ENCODE measurements at regions not wholly inside any gene's neighbourhood (a gene's known extent, or its start where the extent isn't known, plus 50 kb on each side); places are given as distances from the start of the nearest gene placed in this dataset.
"Not testable (repeated sequence)": the region's sequence is repeated elsewhere in the genome, so short reads cannot be mapped to it uniquely, and the experiment has no call there.

DNA sequence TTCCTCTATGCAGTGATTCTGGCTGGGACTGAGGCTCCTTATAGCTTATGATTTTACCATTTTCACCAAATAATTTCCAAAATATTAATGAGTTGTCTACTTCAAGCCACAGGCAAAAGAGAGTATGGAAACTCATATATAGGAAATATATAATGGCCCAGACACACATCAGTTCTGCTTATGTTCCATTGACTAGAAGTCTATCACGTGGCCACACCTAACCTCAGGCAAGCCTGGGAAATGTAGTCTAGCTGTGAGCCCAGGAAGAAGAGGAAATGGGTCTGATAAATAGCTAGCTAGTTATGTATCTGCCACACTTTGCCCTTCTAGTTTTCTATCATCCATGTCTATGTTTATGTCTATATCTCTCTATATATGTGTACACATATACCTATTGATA is 195.1 kb downstream of the OTOL1 start:
- DNase-seq (ENCODE audit: low spot score), result no peak
- in situ Hi-C loops (cut with MboI; ENCODE audit: low sequenced_read_pairs, unreplicated experiment), result no loop called here
- TF ChIP-seq, protein P1, sequence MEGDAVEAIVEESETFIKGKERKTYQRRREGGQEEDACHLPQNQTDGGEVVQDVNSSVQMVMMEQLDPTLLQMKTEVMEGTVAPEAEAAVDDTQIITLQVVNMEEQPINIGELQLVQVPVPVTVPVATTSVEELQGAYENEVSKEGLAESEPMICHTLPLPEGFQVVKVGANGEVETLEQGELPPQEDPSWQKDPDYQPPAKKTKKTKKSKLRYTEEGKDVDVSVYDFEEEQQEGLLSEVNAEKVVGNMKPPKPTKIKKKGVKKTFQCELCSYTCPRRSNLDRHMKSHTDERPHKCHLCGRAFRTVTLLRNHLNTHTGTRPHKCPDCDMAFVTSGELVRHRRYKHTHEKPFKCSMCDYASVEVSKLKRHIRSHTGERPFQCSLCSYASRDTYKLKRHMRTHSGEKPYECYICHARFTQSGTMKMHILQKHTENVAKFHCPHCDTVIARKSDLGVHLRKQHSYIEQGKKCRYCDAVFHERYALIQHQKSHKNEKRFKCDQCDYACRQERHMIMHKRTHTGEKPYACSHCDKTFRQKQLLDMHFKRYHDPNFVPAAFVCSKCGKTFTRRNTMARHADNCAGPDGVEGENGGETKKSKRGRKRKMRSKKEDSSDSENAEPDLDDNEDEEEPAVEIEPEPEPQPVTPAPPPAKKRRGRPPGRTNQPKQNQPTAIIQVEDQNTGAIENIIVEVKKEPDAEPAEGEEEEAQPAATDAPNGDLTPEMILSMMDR (IDR thresholded peaks at IDR 0.05; ENCODE audit: borderline replicate concordance, control extremely low read depth, extremely low read depth, insufficient read depth, missing control alignments), result no peak

DNA sequence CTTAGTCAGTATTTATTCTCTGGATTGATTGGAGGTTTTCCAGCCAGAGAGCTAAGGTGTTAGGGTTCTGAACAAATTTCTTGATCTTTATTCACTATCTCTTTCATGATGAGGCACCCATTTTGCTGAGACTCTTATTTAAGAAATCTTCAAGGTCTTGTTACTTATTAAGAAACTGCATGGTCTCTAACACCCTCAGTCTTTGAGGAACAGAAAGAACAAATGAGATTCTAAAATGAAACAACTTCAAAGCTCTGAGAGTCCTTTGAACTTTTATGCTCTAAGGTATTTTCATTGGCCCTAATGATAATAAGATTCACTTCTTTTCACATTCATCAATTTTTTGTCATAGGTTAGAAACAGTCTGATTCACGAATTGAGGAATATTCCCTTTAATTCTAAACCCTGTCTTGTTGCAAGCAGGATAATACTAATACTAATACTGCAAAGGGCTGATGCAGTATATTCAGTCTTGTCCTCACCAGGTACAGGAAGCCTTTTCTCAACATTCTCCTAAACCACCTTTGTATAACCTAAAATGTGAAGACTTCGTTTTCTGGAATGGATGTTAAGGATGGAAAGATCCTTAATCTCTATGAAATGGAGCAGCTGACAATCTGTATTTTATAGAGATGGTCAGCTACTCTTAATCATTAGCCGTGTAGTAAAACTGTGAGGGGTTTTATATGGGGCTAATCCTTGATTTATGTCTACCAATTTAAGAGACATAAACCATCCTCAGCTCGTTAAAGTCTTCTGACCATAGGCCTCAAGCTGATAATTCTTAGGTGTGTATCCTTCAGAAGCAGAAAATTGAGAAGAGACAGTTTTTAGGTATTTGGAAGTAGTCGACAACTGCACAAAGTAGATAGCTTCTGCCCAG is 198.3 kb downstream of the OTOL1 start:
- DNase-seq (ENCODE audit: low spot score), result peak; percentile 5
- TF ChIP-seq, protein P1 (IDR thresholded peaks at IDR 0.05; ENCODE audit: borderline replicate concordance, control extremely low read depth, extremely low read depth, insufficient read depth, missing control alignments), result no peak
- in situ Hi-C loops (cut with MboI; ENCODE audit: low sequenced_read_pairs, unreplicated experiment), result no loop called here

DNA sequence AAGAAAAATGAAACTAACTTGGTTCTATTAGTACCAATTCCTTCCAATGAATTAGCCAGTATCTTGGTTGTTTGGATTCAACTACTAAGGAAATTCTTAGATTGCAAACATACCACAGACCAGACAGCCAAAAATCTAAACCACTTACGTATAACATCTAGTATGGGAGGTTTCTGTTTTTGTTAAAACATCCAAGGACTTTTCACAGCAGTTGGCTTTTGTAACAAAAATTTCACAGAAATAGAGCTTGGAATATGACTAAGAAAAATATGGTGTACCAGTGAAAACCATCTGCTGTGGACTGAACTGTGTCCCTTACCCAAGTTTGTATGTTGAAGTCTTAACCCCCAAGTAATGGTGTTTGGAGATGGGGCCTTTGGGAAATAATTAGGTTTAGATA is 199.2 kb downstream of the OTOL1 start:
- in situ Hi-C loops (cut with MboI; ENCODE audit: low sequenced_read_pairs, unreplicated experiment), result no loop called here
- no peak for DNase-seq (ENCODE audit: low spot score)

DNA sequence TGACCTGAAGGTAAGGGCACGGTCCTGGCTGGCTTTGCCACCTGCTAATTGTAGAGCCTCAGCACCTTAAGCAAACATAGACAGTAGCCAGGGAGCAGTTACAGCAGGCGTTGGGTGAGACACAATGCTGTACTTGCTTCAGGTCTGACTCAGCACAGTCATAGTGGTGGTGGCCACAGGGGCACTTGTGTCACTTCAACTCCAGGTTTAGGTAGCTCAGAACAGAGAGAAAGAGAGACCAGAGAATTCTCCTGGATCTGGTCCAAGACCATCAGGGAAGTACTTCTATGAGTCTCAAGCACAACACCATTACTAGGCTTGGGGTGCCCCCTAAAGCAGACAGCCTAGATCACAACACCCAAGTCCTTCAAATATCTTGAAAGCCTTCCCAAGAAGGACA is 204.4 kb downstream of the OTOL1 start:
- no peak for DNase-seq (ENCODE audit: low spot score)
- in situ Hi-C loops (cut with MboI; ENCODE audit: low sequenced_read_pairs, unreplicated experiment), result no loop called here
- TF ChIP-seq, protein P1 (IDR thresholded peaks at IDR 0.05; ENCODE audit: borderline replicate concordance, control extremely low read depth, extremely low read depth, insufficient read depth, missing control alignments), result no peak

More for the DNA sequence above, 199.2 kb downstream of the OTOL1 start:
- TF ChIP-seq, protein P1 (IDR thresholded peaks at IDR 0.05; ENCODE audit: borderline replicate concordance, control extremely low read depth, extremely low read depth, insufficient read depth, missing control alignments), result no peak

DNA sequence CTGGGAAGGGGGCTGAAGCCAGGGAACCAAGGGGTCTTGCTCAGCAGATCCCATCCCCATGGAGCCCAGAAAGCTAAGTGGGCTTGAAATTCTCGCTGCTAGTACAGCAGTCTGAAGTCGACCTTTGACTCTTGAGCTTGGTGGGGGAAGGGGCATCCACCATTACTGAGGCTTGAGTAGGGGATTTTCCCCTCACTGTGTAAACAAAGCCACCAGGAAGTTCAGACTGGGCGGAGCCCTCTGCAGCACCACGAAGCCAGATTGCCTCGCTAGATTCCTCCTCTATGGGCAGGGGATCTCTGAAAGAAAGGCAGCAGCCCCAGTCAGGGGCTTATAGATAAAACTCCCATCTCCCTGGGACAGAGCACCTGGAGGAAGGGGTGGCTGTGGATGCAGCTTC is 210.6 kb downstream of the OTOL1 start:
- DNase-seq (ENCODE audit: low spot score); in situ Hi-C loops (cut with MboI; ENCODE audit: low sequenced_read_pairs, unreplicated experiment): not testable (repeated sequence)

DNA sequence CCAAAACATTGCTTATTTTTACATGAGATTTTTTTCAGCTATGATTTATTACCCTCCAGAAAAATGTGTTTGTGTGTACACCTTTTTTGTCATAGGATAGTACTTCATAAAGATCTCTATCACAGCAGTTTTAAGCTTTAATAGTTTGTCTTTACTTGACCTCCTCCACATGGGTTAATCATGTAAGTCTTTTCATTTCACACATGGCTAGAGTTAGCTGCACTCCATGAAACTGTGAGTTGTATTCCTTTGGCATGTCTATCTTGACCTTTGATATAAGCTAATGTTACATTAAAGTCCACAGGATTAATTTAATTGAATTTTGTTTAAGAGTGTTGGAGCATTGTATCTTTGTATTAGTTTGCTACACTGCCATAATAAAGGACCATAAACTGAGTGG is 217.1 kb downstream of the OTOL1 start:
- TF ChIP-seq, protein P1 (IDR thresholded peaks at IDR 0.05; ENCODE audit: borderline replicate concordance, control extremely low read depth, extremely low read depth, insufficient read depth, missing control alignments), result no peak
- no peak for DNase-seq (ENCODE audit: low spot score)
- in situ Hi-C loops (cut with MboI; ENCODE audit: low sequenced_read_pairs, unreplicated experiment), result no loop called here

DNA sequence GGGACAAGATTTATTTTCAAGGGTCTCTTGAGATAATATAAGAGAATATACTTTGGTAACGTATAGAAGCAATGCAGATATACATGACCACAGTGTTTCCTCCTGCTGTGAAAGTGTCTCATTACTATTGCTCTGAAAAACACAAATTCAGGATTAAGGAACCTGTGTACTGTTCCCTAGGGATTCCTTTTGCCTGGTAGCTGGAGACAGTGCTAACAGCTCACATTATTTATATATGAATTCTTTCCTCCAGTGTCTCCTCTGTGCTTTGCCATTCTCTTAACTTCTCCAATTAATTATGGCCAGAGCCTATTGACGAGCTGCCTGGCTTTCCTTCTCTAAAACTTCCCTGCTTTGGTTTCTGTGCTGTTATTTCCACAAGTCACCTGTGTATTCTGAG is 235.4 kb downstream of the OTOL1 start:
- in situ Hi-C loops (cut with MboI; ENCODE audit: low sequenced_read_pairs, unreplicated experiment), result no loop called here
- TF ChIP-seq, protein P1 (IDR thresholded peaks at IDR 0.05; ENCODE audit: borderline replicate concordance, control extremely low read depth, extremely low read depth, insufficient read depth, missing control alignments), result no peak
- no peak for DNase-seq (ENCODE audit: low spot score)

Measured in GM13976 (cell line).